ENCODE measurements at regions not wholly inside any gene's neighbourhood (a gene's known extent, or its start where the extent isn't known, plus 50 kb on each side); places are given as distances from the start of the nearest gene placed in this dataset.
"Not testable (repeated sequence)": the region's sequence is repeated elsewhere in the genome, so short reads cannot be mapped to it uniquely, and the experiment has no call there.

DNA sequence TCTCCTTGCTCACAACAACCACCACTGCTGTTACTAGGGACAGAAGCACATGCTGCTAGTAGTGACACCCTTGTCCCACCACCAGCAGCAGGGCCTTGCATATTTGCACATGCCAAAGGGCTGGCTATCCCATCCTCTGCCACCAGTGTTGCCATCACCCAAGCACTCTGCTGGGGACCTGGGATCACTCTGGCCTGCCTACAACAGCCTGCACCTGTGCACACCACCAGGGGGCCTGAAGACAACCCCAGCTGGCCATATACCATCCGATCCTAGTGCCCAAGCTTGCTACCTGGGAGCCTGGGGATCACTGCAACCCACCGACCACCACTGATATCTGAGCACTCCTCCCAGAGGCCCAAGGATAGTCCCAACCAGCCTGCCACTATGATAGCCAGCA is 99.9 kb upstream of the FANCL start:
- Histone ChIP-seq H3K4me3 (ENCODE audit: low read depth, low read length) (no peak overlapping the region), H3K27ac (no peak overlapping the region), H3K27me3 (ENCODE audit: insufficient read depth, low read depth, severe bottlenecking) (no peaks in the 10 kb centered on the region), H3K9me3 (ENCODE audit: severe bottlenecking) (peaks cover 4% of the 10 kb centered on the region), H3K36me3 (no peaks in the 10 kb centered on the region)
- DNase-seq = no peak
- peak; percentile 39 for TF ChIP-seq CTCF (IDR thresholded peaks at IDR 0.05; ENCODE audit: low read depth, low read length)

- H3K4me3 ChIP-seq (ENCODE audit: low read depth, low read length) = no peak overlapping the region
- no peak overlapping the region for H3K27ac ChIP-seq
- DNase-seq = no peak
- no peaks in the 10 kb centered on the region for H3K36me3 ChIP-seq
- H3K9me3 ChIP-seq (ENCODE audit: severe bottlenecking) = peaks cover 4% of the 10 kb centered on the region
- H3K27me3 ChIP-seq (ENCODE audit: insufficient read depth, low read depth, severe bottlenecking) = no peaks in the 10 kb centered on the region
- no peak for TF ChIP-seq CTCF (IDR thresholded peaks at IDR 0.05; ENCODE audit: low read depth, low read length)
These were observed 98.6 kb upstream of the FANCL start for GRCh38 chr2:58339548-58340243.

GRCh38 chr2:58336416-58336815 is 95.3 kb upstream of the FANCL start:
- H3K27ac ChIP-seq = no peak overlapping the region
- DNase-seq = no peak
- H3K36me3 ChIP-seq = no peaks in the 10 kb centered on the region
- TF ChIP-seq CTCF (IDR thresholded peaks at IDR 0.05; ENCODE audit: low read depth, low read length) = no peak
- H3K4me3 ChIP-seq (ENCODE audit: low read depth, low read length) = no peak overlapping the region
- peaks cover 1% of the 10 kb centered on the region for H3K9me3 ChIP-seq (ENCODE audit: severe bottlenecking)
- H3K27me3 ChIP-seq (ENCODE audit: insufficient read depth, low read depth, severe bottlenecking) = no peaks in the 10 kb centered on the region

DNA sequence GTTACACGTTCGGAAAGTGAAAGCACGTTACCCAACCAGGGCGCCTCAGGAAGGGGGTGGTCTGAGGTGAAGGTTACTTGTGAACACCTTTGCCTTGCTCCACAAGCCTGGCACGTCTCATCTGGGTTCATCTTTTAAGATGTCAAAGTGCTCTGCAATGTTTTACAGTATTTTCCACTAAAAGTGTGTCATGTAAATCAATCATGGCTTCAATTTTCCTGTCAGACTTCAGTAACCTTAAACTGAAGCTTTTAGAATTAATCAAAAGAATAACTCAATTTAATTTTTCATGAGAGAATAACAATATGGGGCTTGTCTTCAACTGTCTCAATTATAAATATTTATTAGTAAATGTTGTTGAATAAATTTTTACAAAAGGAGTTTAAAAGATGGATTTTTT is 93.3 kb upstream of the FANCL start:
- DNase-seq = no peak
- Histone ChIP-seq H3K36me3 (no peaks in the 10 kb centered on the region), H3K27me3 (ENCODE audit: insufficient read depth, low read depth, severe bottlenecking) (no peaks in the 10 kb centered on the region), H3K4me3 (ENCODE audit: low read depth, low read length) (no peak overlapping the region), H3K27ac (no peak overlapping the region), H3K9me3 (ENCODE audit: severe bottlenecking) (peaks cover 11% of the 10 kb centered on the region)
- TF ChIP-seq CTCF (IDR thresholded peaks at IDR 0.05; ENCODE audit: low read depth, low read length) = no peak

DNA sequence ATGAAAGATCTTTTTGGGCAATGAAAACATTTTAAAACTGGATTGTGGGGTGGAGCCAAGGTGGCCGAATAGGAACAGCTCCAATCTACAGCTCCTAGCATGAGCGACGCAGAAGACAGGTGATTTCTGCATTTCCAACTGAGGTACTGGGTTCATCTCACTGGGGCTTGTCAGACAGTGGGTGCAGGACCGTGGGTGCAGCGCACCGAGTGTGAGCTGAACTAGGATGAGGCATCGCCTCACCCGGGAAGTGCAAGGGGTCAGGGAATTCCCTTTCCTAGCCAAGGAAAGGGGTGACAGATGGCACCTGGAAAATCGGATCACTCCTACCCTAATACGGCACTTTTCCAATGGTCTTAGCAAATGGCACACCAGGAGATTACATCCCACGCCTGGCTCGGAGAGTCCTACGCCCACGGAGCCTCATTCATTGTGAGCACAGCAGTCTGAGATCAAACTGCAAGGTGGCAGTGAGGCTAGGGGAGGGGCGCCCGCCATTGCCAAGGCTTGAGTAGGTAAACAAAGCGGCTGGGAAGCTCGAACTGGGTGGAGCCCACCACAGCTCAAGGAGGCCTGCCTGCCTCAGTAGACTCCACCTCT is 84.3 kb upstream of the FANCL start:
- not testable (repeated sequence) for H3K27me3 ChIP-seq (ENCODE audit: insufficient read depth, low read depth, severe bottlenecking); H3K4me3 ChIP-seq (ENCODE audit: low read depth, low read length); H3K36me3 ChIP-seq
- DNase-seq = peak; percentile 88
- H3K9me3 ChIP-seq (ENCODE audit: severe bottlenecking) = peaks cover 10% of the 10 kb centered on the region
- peak overlapping the region; percentile 57 for H3K27ac ChIP-seq

DNA sequence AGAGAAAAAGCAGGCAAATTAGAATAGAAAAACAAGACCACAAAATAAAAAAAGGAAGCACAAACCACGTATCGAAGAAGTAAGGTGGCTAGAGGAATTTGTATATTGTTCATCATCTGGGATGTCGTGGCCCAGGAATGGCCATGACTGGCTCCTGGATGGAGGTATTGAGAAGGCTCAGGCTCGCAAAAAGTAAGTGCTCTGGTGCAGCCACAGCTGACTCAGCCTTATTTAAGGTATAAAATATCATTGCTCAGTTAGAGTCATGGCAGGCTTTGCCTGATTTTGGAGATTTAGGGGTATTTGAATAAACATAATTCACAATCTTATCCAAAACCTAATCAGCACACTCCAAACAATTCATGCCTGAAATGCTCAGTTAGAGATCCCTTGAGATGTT is 78.4 kb upstream of the FANCL start:
- no peaks in the 10 kb centered on the region for H3K27me3 ChIP-seq (ENCODE audit: insufficient read depth, low read depth, severe bottlenecking)
- H3K9me3 ChIP-seq (ENCODE audit: severe bottlenecking) = no peaks in the 10 kb centered on the region
- no peak for DNase-seq
- no peaks in the 10 kb centered on the region for H3K36me3 ChIP-seq
- TF ChIP-seq CTCF (IDR thresholded peaks at IDR 0.05; ENCODE audit: low read depth, low read length) = no peak
- no peak overlapping the region for H3K4me3 ChIP-seq (ENCODE audit: low read depth, low read length)
- H3K27ac ChIP-seq = no peak overlapping the region

DNA sequence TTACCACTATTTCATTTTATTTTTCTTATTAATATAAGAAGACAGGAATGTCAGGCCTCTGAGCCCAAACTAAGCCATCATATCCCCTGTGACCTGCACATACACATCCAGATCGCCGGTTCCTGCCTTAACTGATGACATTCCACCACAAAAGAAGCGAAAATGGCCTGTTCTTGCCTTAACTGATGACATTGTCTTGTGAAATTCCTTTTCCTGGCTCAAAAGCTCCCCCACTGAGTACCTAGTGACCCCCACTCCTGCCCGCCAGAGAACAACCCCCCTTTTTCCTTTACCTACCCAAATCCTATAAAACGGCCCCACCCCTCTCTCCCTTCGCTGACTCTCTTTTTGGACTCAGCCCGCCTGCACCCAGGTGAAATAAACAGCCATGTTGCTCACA is 77.8 kb upstream of the FANCL start:
- not testable (repeated sequence) for H3K27me3 ChIP-seq (ENCODE audit: insufficient read depth, low read depth, severe bottlenecking); H3K4me3 ChIP-seq (ENCODE audit: low read depth, low read length); H3K27ac ChIP-seq; DNase-seq; H3K9me3 ChIP-seq (ENCODE audit: severe bottlenecking); H3K36me3 ChIP-seq

Measured in WERI-Rb-1 (cell line).